ENCODE measurements at regions not wholly inside any gene's neighbourhood (a gene's known extent, or its start where the extent isn't known, plus 50 kb on each side); places are given as distances from the start of the nearest gene placed in this dataset.

- TF ChIP-seq EZH2phosphoT487 (IDR thresholded peaks at IDR 0.05; ENCODE audit: low read depth) (no peak), CTCF (IDR thresholded peaks at IDR 0.05; ENCODE audit: low read depth, low read length) (peak; percentile 57)
Measured at GRCh38 chr7:65477326-65477725, 103.7 kb downstream of the ZNF92 start.

All from OCI-LY3 (cell line).